Naive thymus-derived CD4-positive, alpha-beta T cell (primary cell): ENCODE measurements at regions not wholly inside any gene's neighbourhood (a gene's known extent, or its start where the extent isn't known, plus 50 kb on each side); places are given as distances from the start of the nearest gene placed in this dataset.
A peak's percentile ranks its signal among the peaks of the same experiment; 100 is the strongest.

Experiments
- ATAC-seq: fragments of 150-1000 bp; cut with Tn5 transposase; 2 replicates; pipeline ENCODE4 v1.10.0; 2021; ENCODE audit warnings: mild to moderate bottlenecking, moderate library complexity
- CTCF ChIA-PET: fragments of 350-600 bp; sonication (Branson Sonifier 250); formaldehyde crosslinking; loops from one replicate; lab custom pipeline; 2021; ENCODE audit warnings: antibody characterized with exemption; lab: Charles Lee
- POLR2A ChIA-PET: fragments of 350-600 bp; sonication (Branson Sonifier 250); formaldehyde crosslinking; loops from one replicate; lab custom pipeline; 2021; ENCODE audit warnings: antibody characterized with exemption, inconsistent platforms; lab: Charles Lee
- DNase-seq, 9 donors: peaks; one replicate each; pipeline versions ENCODE4 v3.0.0 to v3.0.0-alpha.2; 2020 to 2022; ENCODE audit warnings: mixed read lengths in 1 of 9
- H3K27ac ChIP-seq: one replicate; pipeline ENCODE4 v1.7.0; 2013; ENCODE audit warnings: mild to moderate bottlenecking, low read depth, low read length, moderate library complexity
- H3K27me3 ChIP-seq, 2 donors: one replicate each; pipeline ENCODE4 v1.7.0; 2013; ENCODE audit warnings: low read length in 2 of 2, mild to moderate bottlenecking in 2 of 2, moderate library complexity in 2 of 2; ENCODE audit not compliant: control insufficient read depth in 2 of 2, insufficient read depth in 2 of 2
- H3K36me3 ChIP-seq, 3 experiments: 1 replicate in 2 of 3; 2 replicates in 1 of 3; pipeline ENCODE4 v1.7.0; 2013; ENCODE audit warnings: low read length in 3 of 3, mild to moderate bottlenecking in 3 of 3, moderate library complexity in 1 of 3; ENCODE audit not compliant: insufficient read depth in 3 of 3, control insufficient read depth in 2 of 3
- H3K4me1 ChIP-seq, 2 donors: one replicate each; pipeline ENCODE4 v1.7.0; 2013; ENCODE audit warnings: low read length in 2 of 2, mild to moderate bottlenecking in 2 of 2, moderate library complexity in 1 of 2; ENCODE audit not compliant: control insufficient read depth in 2 of 2, insufficient read depth in 2 of 2
- H3K4me3 ChIP-seq: 2 replicates; pipeline ENCODE4 v1.7.0; 2013; ENCODE audit warnings: mild to moderate bottlenecking, low read length
- H3K9me3 ChIP-seq, 3 experiments: 1 replicate in 2 of 3; 2 replicates in 1 of 3; pipeline ENCODE4 v1.7.0; 2013; ENCODE audit warnings: low read length in 3 of 3; ENCODE audit not compliant: control insufficient read depth in 2 of 3
- H3K27ac Mint-ChIP-seq, 9 donors: one replicate each; pipeline ENCODE4 v1.8.0; 2020 to 2022; ENCODE audit warnings: mixed read lengths in 9 of 9, mild to moderate bottlenecking in 8 of 9, moderate library complexity in 5 of 9, inconsistent platforms in 2 of 9
- H3K27me3 Mint-ChIP-seq, 5 donors: one replicate each; pipeline ENCODE4 v1.8.0; 2021 to 2022; ENCODE audit warnings: mixed read lengths in 5 of 5, mild to moderate bottlenecking in 1 of 5
- H3K36me3 Mint-ChIP-seq, 5 donors: one replicate each; pipeline ENCODE4 v1.8.0; 2020 to 2022; ENCODE audit warnings: mixed read lengths in 5 of 5, mild to moderate bottlenecking in 3 of 5, inconsistent platforms in 1 of 5
- H3K4me1 Mint-ChIP-seq, 7 donors: one replicate each; pipeline ENCODE4 v1.8.0; 2020 to 2022; ENCODE audit warnings: mixed read lengths in 7 of 7, mild to moderate bottlenecking in 3 of 7, inconsistent platforms in 1 of 7
- H3K4me3 Mint-ChIP-seq, 10 donors: one replicate each; pipeline ENCODE4 v1.8.0; 2020 to 2022; ENCODE audit warnings: mild to moderate bottlenecking in 10 of 10, mixed read lengths in 10 of 10, moderate library complexity in 6 of 10, inconsistent platforms in 2 of 10
- H3K9me3 Mint-ChIP-seq, 11 donors: one replicate each; pipeline ENCODE4 v1.8.0; 2020 to 2022; ENCODE audit warnings: mixed read lengths in 11 of 11, mild to moderate bottlenecking in 4 of 11, inconsistent platforms in 1 of 11, moderate library complexity in 1 of 11
- intact Hi-C, 2 donors: fragments of 100-400 bp; cut with micrococcal nuclease; formaldehyde crosslinking; loops; one replicate each; pipeline ENCODE4 v1.15.1; 2023

DNA sequence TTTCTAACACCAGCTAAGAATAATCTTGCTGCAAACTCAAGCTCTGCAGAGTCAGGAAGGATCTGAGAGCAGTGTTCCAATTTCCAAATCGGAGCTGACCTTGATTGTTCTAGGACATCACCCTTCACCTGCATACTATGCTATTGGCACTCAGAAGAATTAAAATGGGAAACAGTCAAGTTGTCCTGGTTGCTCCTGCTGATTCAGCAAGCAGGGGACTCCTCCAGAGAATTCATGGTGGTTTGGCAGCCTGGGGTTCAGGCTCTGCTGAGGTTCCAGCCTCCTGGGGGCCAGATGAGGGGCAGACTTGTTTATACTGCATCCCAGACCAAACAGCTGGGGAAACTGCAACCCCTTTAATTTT lies 213.7 kb upstream of the ADAMTS9 start:
- ATAC-seq: no peak
- Mint-ChIP-seq H3K27me3 (no peaks in the 10 kb centered on the region), H3K27ac (no peak overlapping the region), H3K4me1 (no peaks in the 10 kb centered on the region), H3K9me3 (peaks cover 0 to 12% (median 4%) of the 10 kb centered on the region in 11 donors), H3K36me3 (no peaks in the 10 kb centered on the region), H3K4me3 (no peak overlapping the region)
- CTCF ChIA-PET: no interaction called here
- no peaks in the 10 kb centered on the region for H3K27me3 ChIP-seq
- POLR2A ChIA-PET: no interaction called here
- intact Hi-C loops: no loop called here
- no peaks in the 10 kb centered on the region for H3K9me3 ChIP-seq
- H3K36me3 ChIP-seq: no peaks in the 10 kb centered on the region
- H3K4me1 ChIP-seq: no peaks in the 10 kb centered on the region
- no peak overlapping the region for H3K4me3 ChIP-seq
- H3K27ac ChIP-seq: no peak overlapping the region
- no peak for DNase-seq

DNA sequence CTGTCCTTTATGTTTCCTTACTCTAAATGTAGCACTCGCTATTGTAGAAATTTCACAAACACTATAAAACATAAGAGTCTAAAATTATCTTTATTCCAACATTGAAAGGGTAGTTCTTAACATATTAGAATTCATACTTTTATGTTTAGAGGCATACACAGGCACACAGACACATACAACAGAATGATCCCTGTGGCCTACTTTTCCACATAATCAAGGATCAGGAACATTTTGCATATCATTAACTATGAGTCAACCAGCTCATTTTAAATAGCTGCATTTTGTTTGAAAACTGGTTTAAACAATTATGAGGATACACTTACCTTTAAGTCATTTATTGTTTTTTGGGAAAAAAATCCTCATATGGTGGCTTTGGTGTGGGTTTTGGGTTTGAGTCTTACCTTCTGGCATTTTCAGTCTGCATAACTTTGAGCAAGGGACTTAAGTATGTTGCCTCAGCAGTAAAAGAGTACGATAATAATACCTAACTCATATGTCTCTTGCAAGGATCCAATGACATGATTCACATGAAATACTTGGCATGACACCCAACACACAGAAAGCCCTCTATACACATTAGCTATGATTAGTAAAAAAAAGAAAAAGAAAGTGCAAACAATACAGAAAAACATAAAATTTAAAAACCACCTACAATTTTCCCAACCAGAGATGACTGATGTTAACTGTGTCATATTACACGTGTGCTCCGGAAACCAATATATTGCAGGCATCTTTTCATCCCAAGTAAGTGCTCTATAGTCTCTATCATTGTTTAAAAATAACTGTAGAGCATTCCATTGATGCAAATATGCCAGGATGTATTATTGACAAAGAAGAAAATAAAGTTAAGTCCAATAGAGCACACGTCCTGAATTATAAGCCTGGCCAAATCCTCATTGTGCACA lies 213.1 kb upstream of the ADAMTS9 start:
- H3K9me3 ChIP-seq: no peaks in the 10 kb centered on the region
- H3K36me3 ChIP-seq: no peaks in the 10 kb centered on the region
- ChIA-PET POLR2A (no interaction called here), CTCF (no interaction called here)
- H3K36me3 Mint-ChIP-seq: no peaks in the 10 kb centered on the region
- H3K27me3 ChIP-seq: no peaks in the 10 kb centered on the region
- no peak for DNase-seq
- H3K27ac ChIP-seq: no peak overlapping the region
- H3K9me3 Mint-ChIP-seq: peaks cover 0 to 12% (median 4%) of the 10 kb centered on the region in 11 donors
- intact Hi-C loops: no loop called here
- no peaks in the 10 kb centered on the region for H3K4me1 Mint-ChIP-seq
- H3K27ac Mint-ChIP-seq: no peak overlapping the region
- no peak for ATAC-seq
- no peak overlapping the region for H3K4me3 Mint-ChIP-seq
- no peaks in the 10 kb centered on the region for H3K27me3 Mint-ChIP-seq
- H3K4me1 ChIP-seq: no peaks in the 10 kb centered on the region
- H3K4me3 ChIP-seq: no peak overlapping the region

DNA sequence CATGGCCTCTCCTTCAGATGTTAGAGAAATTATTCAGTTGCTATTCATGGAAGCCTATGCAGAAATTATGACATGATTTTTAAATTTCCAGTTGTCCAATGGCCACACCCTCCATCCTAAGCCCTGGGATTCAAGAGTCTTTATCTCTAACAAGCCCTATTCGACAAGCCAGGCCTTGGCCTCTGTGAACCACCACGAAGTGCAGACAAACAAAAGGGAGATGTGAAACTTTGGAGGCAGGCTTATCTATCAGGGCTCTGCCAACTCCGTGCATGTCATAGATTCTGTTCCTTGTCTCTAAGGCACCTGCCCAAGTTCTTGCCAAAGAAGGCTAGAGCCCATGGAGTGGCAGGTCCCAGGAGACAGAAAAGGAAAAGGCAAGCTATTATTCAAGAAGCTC lies 212.4 kb upstream of the ADAMTS9 start:
- POLR2A ChIA-PET: no interaction called here
- intact Hi-C loops: no loop called here
- Histone ChIP-seq H3K9me3 (no peaks in the 10 kb centered on the region), H3K4me3 (no peak overlapping the region), H3K36me3 (no peaks in the 10 kb centered on the region), H3K27ac (no peak overlapping the region), H3K27me3 (no peaks in the 10 kb centered on the region), H3K4me1 (no peaks in the 10 kb centered on the region)
- ATAC-seq (no peak), DNase-seq (no peak)
- Mint-ChIP-seq H3K9me3 (peaks cover 0 to 13% (median 4%) of the 10 kb centered on the region in 11 donors), H3K4me1 (no peaks in the 10 kb centered on the region), H3K27ac (peak overlapping the region in 1 of 9 donors; percentile 55), H3K36me3 (no peaks in the 10 kb centered on the region), H3K27me3 (no peaks in the 10 kb centered on the region), H3K4me3 (no peak overlapping the region)
- CTCF ChIA-PET: no interaction called here

DNA sequence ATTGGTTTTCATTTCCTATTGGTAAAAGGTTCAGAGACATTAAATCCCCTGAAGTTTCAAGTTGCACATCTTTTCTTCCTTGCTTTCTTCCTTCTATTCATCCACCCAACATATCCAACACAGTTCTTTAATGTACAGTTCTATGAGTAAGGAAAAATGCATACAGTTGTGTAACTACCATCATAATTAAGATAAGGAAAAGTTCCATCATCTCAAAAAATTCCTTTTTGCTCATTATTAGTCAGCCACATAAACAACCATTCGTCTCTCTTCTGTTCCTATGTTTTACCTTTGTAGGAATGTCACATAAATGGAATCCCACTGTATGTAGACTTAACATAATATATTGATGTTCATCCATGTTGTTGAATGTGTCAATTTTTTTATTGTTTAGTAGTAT lies 211.1 kb upstream of the ADAMTS9 start:
- H3K27ac ChIP-seq: no peak overlapping the region
- no peak for DNase-seq
- ChIA-PET CTCF (no interaction called here), POLR2A (no interaction called here)
- no peaks in the 10 kb centered on the region for H3K4me1 ChIP-seq
- no peak for ATAC-seq
- H3K4me3 ChIP-seq: no peak overlapping the region
- H3K27me3 ChIP-seq: no peaks in the 10 kb centered on the region
- H3K9me3 Mint-ChIP-seq: peaks cover 0 to 10% (median 4%) of the 10 kb centered on the region in 11 donors
- no peak overlapping the region for H3K4me3 Mint-ChIP-seq
- intact Hi-C loops: no loop called here
- no peaks in the 10 kb centered on the region for H3K4me1 Mint-ChIP-seq
- no peaks in the 10 kb centered on the region for H3K36me3 ChIP-seq
- no peaks in the 10 kb centered on the region for H3K27me3 Mint-ChIP-seq
- H3K27ac Mint-ChIP-seq: no peak overlapping the region
- no peaks in the 10 kb centered on the region for H3K9me3 ChIP-seq
- H3K36me3 Mint-ChIP-seq: no peaks in the 10 kb centered on the region

DNA sequence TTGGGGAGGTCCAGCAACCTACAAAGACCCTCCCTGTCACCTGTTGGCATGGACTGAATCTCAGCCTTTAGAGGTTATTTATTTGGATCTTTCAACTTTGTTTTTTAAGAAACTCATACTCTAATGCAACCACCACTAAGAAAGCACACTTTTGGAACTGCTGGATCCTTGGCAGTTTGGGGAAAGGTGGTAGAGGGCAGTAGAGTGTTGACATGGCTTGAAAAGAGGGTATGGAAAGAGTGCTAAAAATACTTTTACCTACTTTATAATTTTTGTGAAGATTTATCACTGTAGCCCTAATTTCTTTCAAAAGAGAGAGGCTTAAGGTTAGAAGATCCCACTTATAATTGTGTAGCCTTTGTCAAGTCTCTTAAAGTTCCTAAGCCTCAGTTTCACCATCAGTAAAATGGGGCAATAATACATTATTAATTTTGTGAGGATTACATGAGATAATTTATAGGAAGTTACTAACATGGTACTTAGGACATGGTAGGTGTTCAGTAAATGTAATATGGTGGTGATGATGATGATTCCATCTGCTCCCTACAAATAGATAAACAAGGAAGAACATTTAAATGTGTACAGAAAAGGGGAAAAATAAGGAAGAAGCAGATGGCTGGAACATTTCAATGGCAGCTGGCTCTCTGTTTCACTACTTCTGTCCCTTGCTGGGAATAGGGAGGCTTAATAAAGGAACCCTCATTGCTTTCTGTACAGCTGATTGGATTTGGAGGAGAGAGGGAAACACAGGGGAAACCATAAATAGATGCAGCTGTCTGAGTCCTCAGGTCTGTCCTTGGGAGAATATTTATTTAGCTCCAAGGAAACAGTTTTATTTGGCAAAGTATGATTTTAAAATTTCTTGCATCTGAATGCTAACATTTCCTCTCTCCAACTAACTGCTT lies 208.4 kb upstream of the ADAMTS9 start:
- H3K9me3 Mint-ChIP-seq: peaks cover 0 to 15% (median 4%) of the 10 kb centered on the region in 11 donors
- H3K27me3 Mint-ChIP-seq: no peaks in the 10 kb centered on the region
- no peaks in the 10 kb centered on the region for H3K36me3 Mint-ChIP-seq
- ChIA-PET POLR2A (no interaction called here), CTCF (no interaction called here)
- DNase-seq (no peak), ATAC-seq (no peak)
- H3K9me3 ChIP-seq: peaks cover 0 to 6% (median 0%) of the 10 kb centered on the region in 3 experiments
- no peak overlapping the region for H3K4me3 Mint-ChIP-seq
- intact Hi-C loops: no loop called here
- H3K27ac ChIP-seq: no peak overlapping the region
- no peaks in the 10 kb centered on the region for H3K36me3 ChIP-seq
- H3K27ac Mint-ChIP-seq: no peak overlapping the region
- H3K4me1 Mint-ChIP-seq: no peaks in the 10 kb centered on the region
- H3K4me3 ChIP-seq: no peak overlapping the region
- H3K27me3 ChIP-seq: no peaks in the 10 kb centered on the region
- no peaks in the 10 kb centered on the region for H3K4me1 ChIP-seq

DNA sequence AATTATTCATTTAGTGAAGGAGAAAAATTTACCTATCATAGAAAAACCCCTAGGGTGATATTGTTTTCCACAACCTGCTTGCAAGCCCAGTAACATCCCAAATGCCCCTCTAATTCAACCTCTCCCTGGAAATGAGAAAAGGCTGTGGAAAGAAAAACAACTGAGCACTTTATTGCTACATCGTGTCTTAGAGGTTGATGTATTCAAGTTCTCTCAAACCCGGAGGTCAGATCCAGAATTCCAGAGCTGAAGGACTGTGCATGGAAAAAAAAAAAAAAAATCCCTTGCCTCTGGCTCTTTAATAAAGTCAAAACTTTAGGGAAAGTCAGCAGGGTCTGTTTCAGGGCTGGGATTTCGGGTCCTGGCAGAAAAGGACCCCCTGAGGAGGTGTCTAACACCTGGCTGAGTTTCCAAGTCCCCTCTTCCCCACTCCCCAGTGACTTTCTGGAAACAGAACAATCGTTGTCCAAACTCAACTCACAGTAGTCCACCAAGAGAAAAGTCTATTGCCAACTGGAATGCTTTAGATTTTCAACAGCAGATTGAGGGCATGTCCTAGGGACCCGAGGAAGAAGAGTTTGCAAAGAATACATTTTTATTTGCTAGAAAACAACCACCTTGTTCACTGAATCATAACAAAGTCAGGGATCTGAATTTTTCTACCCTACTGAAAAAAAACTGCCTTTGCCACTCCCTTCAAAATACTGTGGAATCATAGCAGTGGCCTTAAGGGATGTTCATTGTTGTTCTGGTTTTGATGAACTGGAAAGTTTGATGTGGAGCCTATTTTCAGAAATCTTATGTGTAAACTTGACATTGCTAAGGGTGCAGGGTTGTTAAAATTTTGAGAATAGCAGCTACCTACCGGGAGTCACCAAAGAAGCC lies 207.5 kb upstream of the ADAMTS9 start:
- Histone ChIP-seq H3K36me3 (no peaks in the 10 kb centered on the region), H3K27ac (no peak overlapping the region), H3K9me3 (peaks cover 0 to 6% (median 0%) of the 10 kb centered on the region in 3 experiments), H3K4me3 (no peak overlapping the region), H3K4me1 (no peaks in the 10 kb centered on the region), H3K27me3 (no peaks in the 10 kb centered on the region)
- Mint-ChIP-seq H3K36me3 (no peaks in the 10 kb centered on the region), H3K4me3 (no peak overlapping the region), H3K4me1 (no peaks in the 10 kb centered on the region), H3K27me3 (peaks cover 0 to 3% (median 0%) of the 10 kb centered on the region in 5 donors), H3K9me3 (peaks cover 0 to 15% (median 4%) of the 10 kb centered on the region in 11 donors), H3K27ac (no peak overlapping the region)
- no peak for ATAC-seq
- intact Hi-C loops: no loop called here
- ChIA-PET CTCF (no interaction called here), POLR2A (no interaction called here)
- DNase-seq: no peak
